ENCODE measurements at regions not wholly inside any gene's neighbourhood (a gene's known extent, or its start where the extent isn't known, plus 50 kb on each side); places are given as distances from the start of the nearest gene placed in this dataset.

DNA sequence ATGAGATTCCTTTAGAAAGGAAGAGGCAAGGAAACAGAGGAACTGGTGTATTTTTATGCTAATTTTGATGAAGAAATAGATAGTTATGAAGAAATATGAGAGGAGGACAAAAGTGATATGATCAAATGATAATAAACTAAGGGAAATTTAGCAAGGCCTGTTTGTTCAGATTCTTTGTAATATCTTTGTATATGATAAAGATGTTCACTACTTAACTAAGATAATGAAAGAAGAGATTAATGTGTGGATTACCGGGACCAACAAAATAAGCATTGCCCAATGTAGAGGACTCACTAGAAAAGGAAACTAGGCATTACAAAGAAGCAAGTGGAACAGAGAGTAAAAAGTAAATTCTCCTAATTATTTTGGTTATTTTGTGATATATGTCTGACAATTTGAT is 99.0 kb upstream of the FIGN start:
- H3K4me3 ChIP-seq, result no peak overlapping the region
- TF ChIP-seq, protein P1, sequence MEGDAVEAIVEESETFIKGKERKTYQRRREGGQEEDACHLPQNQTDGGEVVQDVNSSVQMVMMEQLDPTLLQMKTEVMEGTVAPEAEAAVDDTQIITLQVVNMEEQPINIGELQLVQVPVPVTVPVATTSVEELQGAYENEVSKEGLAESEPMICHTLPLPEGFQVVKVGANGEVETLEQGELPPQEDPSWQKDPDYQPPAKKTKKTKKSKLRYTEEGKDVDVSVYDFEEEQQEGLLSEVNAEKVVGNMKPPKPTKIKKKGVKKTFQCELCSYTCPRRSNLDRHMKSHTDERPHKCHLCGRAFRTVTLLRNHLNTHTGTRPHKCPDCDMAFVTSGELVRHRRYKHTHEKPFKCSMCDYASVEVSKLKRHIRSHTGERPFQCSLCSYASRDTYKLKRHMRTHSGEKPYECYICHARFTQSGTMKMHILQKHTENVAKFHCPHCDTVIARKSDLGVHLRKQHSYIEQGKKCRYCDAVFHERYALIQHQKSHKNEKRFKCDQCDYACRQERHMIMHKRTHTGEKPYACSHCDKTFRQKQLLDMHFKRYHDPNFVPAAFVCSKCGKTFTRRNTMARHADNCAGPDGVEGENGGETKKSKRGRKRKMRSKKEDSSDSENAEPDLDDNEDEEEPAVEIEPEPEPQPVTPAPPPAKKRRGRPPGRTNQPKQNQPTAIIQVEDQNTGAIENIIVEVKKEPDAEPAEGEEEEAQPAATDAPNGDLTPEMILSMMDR (IDR thresholded peaks at IDR 0.05), result no peak
- H3K27ac ChIP-seq, result no peak overlapping the region
- DNase-seq (ENCODE audit: low spot score), result no peak

DNA sequence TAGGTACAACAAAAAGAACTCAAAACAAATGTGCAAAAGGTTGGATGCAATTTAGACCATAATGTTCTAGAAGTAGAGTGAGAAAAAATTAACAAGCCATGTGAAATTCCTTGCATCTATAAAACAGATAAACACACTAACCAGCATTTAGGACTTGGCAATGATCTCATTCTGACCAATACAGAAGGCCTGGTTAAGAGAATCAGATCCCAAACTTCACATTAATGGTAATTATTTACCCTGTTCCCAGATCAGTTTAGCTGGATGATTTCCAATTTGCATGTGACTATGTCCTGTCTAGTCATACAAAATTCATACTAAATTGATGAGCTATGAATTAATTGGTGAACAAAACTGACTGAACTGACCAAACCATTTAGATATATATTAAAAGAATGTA is 98.4 kb upstream of the FIGN start:
- DNase-seq (ENCODE audit: low spot score), result no peak
- Histone ChIP-seq H3K27ac (no peak overlapping the region), H3K4me3 (no peak overlapping the region)
- TF ChIP-seq, protein P1 (IDR thresholded peaks at IDR 0.05), result no peak

DNA sequence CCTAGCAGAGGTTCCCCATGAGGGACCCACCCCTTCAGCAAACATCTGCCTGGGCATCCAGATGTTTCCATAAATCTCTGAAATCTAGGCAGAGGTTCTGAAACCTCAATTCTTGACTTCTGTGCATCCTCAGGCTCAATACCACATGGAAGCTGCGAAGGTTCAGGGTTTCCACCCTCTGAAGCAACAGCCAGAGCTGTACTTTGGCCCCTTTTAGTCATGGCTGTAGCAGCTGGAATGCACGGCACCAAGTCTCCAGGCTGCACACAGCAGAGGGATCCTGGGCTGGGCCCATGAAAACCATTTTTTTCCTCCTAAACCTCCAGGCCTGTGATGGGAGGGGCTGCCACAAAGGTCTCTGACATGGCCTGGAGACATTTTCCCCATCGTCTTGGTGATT is 93.0 kb upstream of the FIGN start:
- H3K4me3 ChIP-seq, result no peak overlapping the region
- H3K27ac ChIP-seq, result no peak overlapping the region
- TF ChIP-seq, protein P1 (IDR thresholded peaks at IDR 0.05), result no peak
- DNase-seq (ENCODE audit: low spot score), result no peak

DNA sequence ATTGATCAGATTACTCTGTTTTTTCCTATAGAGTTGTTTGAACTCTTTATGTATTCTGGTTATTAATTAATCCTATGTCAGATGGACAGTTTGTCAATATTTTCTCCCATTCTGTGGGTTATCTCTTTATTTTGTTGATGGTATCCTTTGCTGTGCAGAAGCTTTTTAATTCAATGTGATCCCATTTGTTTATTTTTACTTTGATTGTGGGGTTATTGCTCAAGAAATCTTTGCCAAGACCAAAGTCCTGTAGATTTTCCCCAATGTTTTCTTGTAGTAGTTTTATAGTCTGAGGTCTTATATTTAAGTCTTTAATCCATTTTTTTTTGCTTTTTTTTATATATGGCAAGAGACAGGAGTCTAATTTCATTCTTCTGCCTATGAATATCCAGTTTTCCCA is 86.2 kb upstream of the FIGN start:
- Histone ChIP-seq H3K4me3 (no peak overlapping the region), H3K27ac (no peak overlapping the region)
- TF ChIP-seq, protein P1 (IDR thresholded peaks at IDR 0.05), result no peak
- DNase-seq (ENCODE audit: low spot score), result no peak

DNA sequence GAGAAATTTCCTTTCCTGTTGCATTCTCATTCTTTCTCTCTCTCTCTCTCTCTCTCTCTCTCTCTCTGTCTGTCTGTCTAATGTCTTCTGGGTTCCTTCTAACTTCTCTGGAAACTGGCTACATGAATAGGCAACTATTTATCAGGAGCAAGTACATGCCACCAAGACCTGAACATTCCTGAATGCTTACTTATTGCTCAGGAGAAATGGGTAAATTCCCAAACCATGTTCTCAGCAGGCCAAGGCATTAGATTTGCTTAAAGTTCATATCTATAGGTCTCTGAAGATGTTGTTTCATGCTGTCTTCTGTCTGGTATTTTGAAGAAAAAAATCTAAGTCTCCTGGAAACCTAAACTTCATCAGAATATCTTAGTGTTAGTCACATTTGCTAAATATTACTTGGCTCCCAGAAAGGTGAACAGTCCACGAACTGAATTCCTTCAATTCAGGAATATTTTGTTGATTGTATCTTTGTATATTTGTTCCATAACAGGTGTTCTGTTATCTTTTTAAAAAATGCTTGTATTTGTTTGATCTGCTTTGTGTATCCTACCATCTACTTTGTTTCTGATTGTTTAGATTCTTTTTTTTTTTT is 77.2 kb upstream of the FIGN start:
- Histone ChIP-seq H3K4me3 (no peak overlapping the region), H3K27ac (no peak overlapping the region)
- no peak for DNase-seq (ENCODE audit: low spot score)
- TF ChIP-seq, protein P1 (IDR thresholded peaks at IDR 0.05), result no peak

DNA sequence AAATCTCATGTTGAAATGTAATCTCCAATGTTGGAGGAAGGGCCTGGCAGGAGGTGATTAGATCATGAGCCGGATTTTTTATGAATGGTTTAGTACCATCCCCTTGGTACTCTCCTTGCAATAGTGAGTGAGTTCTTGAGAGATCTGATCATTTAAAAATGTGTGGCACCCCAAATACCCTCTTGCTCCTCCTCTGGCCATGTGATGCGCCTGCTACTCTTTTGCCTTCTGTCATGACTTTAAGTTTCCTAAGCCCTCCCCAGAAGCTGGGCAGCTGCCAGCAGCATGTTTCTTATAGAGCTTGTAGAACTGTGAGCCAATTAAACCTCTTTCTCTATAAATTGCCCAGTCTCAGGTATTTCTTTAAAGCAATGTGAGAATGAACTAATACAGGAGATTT is 72.6 kb upstream of the FIGN start:
- TF ChIP-seq, protein P1 (IDR thresholded peaks at IDR 0.05), result no peak
- H3K4me3 ChIP-seq, result no peak overlapping the region
- no peak for DNase-seq (ENCODE audit: low spot score)
- H3K27ac ChIP-seq, result no peak overlapping the region

DNA sequence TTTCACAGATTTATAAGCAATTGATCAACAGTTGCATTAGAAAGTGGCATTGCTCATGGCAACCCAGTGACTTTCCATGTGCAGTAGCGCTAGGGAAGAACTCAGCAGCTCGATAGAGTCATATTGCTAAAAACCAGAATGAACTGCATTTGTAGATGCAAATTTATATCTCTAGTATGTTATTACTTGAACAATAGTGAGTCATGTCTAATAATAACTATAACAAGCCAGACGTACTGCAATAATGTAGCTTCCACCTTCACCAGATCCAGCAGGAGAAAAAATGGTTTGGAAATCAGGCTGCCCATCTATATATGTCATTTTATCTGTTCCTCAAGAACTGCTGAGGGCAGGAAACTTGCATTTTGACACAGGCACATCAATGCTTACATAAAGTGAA is 66.5 kb upstream of the FIGN start:
- DNase-seq (ENCODE audit: low spot score), result no peak
- TF ChIP-seq, protein P1 (IDR thresholded peaks at IDR 0.05), result no peak
- H3K27ac ChIP-seq, result no peak overlapping the region
- H3K4me3 ChIP-seq, result no peak overlapping the region

Measured in coronary artery (tissue), 2 donors.